ENCODE measurements at regions not wholly inside any gene's neighbourhood (a gene's known extent, or its start where the extent isn't known, plus 50 kb on each side); places are given as distances from the start of the nearest gene placed in this dataset.
A peak's percentile ranks its signal among the peaks of the same experiment; 100 is the strongest.

GRCh38 chr9:31790720-31791119 is 593.7 kb upstream of the ACO1 start:
- ATAC-seq (ENCODE audit: poor library complexity) (no peak), DNase-seq (no peak)
- intact Hi-C loops (cut with DNase I) = loop anchor here (10.0 kb wide), 1 partner anchor 666 kb away; no protein-coding TSS in a partner anchor

GRCh38 chr9:31799953-31800609 is 584.4 kb upstream of the ACO1 start:
- intact Hi-C loops (cut with DNase I) = loop anchor here (10.0 kb wide), 1 partner anchor 675 kb away; no protein-coding TSS in a partner anchor
- ATAC-seq (ENCODE audit: poor library complexity) (no peak), DNase-seq (no peak)

- ATAC-seq (ENCODE audit: poor library complexity) (no peak), DNase-seq (no peak)
- intact Hi-C loops (cut with DNase I) = no loop called here
These were observed 576.7 kb upstream of the ACO1 start for GRCh38 chr9:31807574-31808256.

GRCh38 chr9:31808766-31809165 is 575.7 kb upstream of the ACO1 start:
- intact Hi-C loops (cut with DNase I) = no loop called here
- DNase-seq = no peak
- no peak for ATAC-seq (ENCODE audit: poor library complexity)

GRCh38 chr9:31820426-31820825 is 564.0 kb upstream of the ACO1 start:
- intact Hi-C loops (cut with DNase I) = no loop called here
- DNase-seq (no peak), ATAC-seq (ENCODE audit: poor library complexity) (no peak)

GRCh38 chr9:31821583-31821982 is 562.9 kb upstream of the ACO1 start:
- DNase-seq (no peak), ATAC-seq (ENCODE audit: poor library complexity) (no peak)
- intact Hi-C loops (cut with DNase I) = no loop called here

- DNase-seq = no peak
- no peak for ATAC-seq (ENCODE audit: poor library complexity)
- intact Hi-C loops (cut with DNase I) = no loop called here
These were observed 561.1 kb upstream of the ACO1 start for GRCh38 chr9:31823365-31823764.

GRCh38 chr9:31824860-31825259 is 559.6 kb upstream of the ACO1 start:
- intact Hi-C loops (cut with DNase I) = no loop called here
- DNase-seq (no peak), ATAC-seq (ENCODE audit: poor library complexity) (no peak)

GRCh38 chr9:31837211-31837610 is 547.2 kb upstream of the ACO1 start:
- DNase-seq (no peak), ATAC-seq (ENCODE audit: poor library complexity) (no peak)
- intact Hi-C loops (cut with DNase I) = no loop called here

GRCh38 chr9:31839273-31839672 is 545.2 kb upstream of the ACO1 start:
- intact Hi-C loops (cut with DNase I) = no loop called here
- ATAC-seq (ENCODE audit: poor library complexity) = no peak
- no peak for DNase-seq

GRCh38 chr9:31840702-31841101 is 543.7 kb upstream of the ACO1 start:
- intact Hi-C loops (cut with DNase I) = no loop called here
- ATAC-seq (ENCODE audit: poor library complexity) (no peak), DNase-seq (no peak)

GRCh38 chr9:31847963-31848362 is 536.5 kb upstream of the ACO1 start:
- intact Hi-C loops (cut with DNase I) = no loop called here
- no peak for ATAC-seq (ENCODE audit: poor library complexity)
- no peak for DNase-seq

- ATAC-seq (ENCODE audit: poor library complexity) (no peak), DNase-seq (no peak)
- intact Hi-C loops (cut with DNase I) = no loop called here
These were observed 535.7 kb upstream of the ACO1 start for GRCh38 chr9:31848505-31849285.

GRCh38 chr9:31854187-31854586 is 530.3 kb upstream of the ACO1 start:
- intact Hi-C loops (cut with DNase I) = no loop called here
- DNase-seq = no peak
- no peak for ATAC-seq (ENCODE audit: poor library complexity)

- intact Hi-C loops (cut with DNase I) = no loop called here
- ATAC-seq (ENCODE audit: poor library complexity) = no peak
- DNase-seq = peak; percentile 14
These were observed 515.6 kb upstream of the ACO1 start for GRCh38 chr9:31868830-31869229.

- intact Hi-C loops (cut with DNase I) = no loop called here
- DNase-seq (no peak), ATAC-seq (ENCODE audit: poor library complexity) (no peak)
These were observed 514.2 kb upstream of the ACO1 start for GRCh38 chr9:31870276-31870675.

- DNase-seq (no peak), ATAC-seq (ENCODE audit: poor library complexity) (no peak)
- intact Hi-C loops (cut with DNase I) = no loop called here
These were observed 510.7 kb upstream of the ACO1 start for GRCh38 chr9:31873722-31874121.

- DNase-seq = no peak
- ATAC-seq (ENCODE audit: poor library complexity) = no peak
- intact Hi-C loops (cut with DNase I) = no loop called here
These were observed 490.4 kb upstream of the ACO1 start for GRCh38 chr9:31894008-31894407.

GRCh38 chr9:31908158-31908890 is 476.1 kb upstream of the ACO1 start:
- ATAC-seq (ENCODE audit: poor library complexity) (no peak), DNase-seq (no peak)
- intact Hi-C loops (cut with DNase I) = no loop called here

All from Right ventricle myocardium superior (tissue), 1 donor.